ENCODE measurements at regions not wholly inside any gene's neighbourhood (a gene's known extent, or its start where the extent isn't known, plus 50 kb on each side); places are given as distances from the start of the nearest gene placed in this dataset.

- TF ChIP-seq CTCF (IDR thresholded peaks at IDR 0.05; ENCODE audit: insufficient read depth, low read length, poor library complexity, severe bottlenecking) (no peak), EZH2phosphoT487 (conservative IDR thresholded peaks at IDR 0.05; ENCODE audit: low read length) (no peak)
These were observed 120.8 kb upstream of the POU2AF2 start for GRCh38 chr11:111124724-111125123.
